IMR-90 (cell line): ENCODE measurements at regions not wholly inside any gene's neighbourhood (a gene's known extent, or its start where the extent isn't known, plus 50 kb on each side); places are given as distances from the start of the nearest gene placed in this dataset.

Source experiments
- ATAC-seq: fragments of 200-7000 bp; cut with Tn5 transposase; 2 replicates; pipeline ENCODE4 v1.9.1; 2020; ENCODE audit warnings: low read depth, mild to moderate bottlenecking, moderate library complexity
- BruUV-seq: library from RNA; stranded (reverse); fragments of 400-500 nt; replicated peaks from 2 replicates; lab custom pipeline; 2021; lab: Mats Ljungman, UMichigan
- CTCF ChIA-PET: fragments of 300-600 bp; formaldehyde crosslinking; extraction: SDS; loops from one replicate; lab custom pipeline; 2021; ENCODE audit warnings: antibody characterized with exemption; lab: Yijun Ruan, JAX
- POLR2A ChIA-PET: fragments of 300-600 bp; sonication (Branson Sonifier 250); formaldehyde crosslinking; loops from one replicate; lab custom pipeline; 2022; ENCODE audit warnings: antibody characterized with exemption; ENCODE audit not compliant: unreplicated experiment; lab: Charles Lee
- DNase-seq: peaks from one replicate; pipeline ENCODE4 v3.0.0; 2013
- H2AFZ ChIP-seq: replicated peaks from 2 replicates; pipeline ENCODE3; 2013; ENCODE audit warnings: low read length, mild to moderate bottlenecking; ENCODE audit not compliant: poor library complexity
- H2AK5ac ChIP-seq: 2 replicates; pipeline ENCODE4 v1.6.1; 2013; ENCODE audit warnings: low read depth, low read length, inconsistent platforms
- H2AK9ac ChIP-seq: replicated peaks from 2 replicates; pipeline ENCODE3; 2013; ENCODE audit warnings: mild to moderate bottlenecking, low read depth, low read length, moderate library complexity; ENCODE audit not compliant: poor library complexity
- H2BK120ac ChIP-seq: 2 replicates; pipeline ENCODE4 v1.6.1; 2013; ENCODE audit warnings: low read depth, low read length, inconsistent platforms
- H2BK15ac ChIP-seq: 3 replicates; pipeline ENCODE4 v1.6.1; 2013; ENCODE audit warnings: low read depth, low read length, inconsistent platforms
- H2BK20ac ChIP-seq: 2 replicates; pipeline ENCODE4 v1.6.1; 2013; ENCODE audit warnings: low read depth, mild to moderate bottlenecking, inconsistent platforms, low read length, moderate library complexity
- H2BK5ac ChIP-seq: 2 replicates; pipeline ENCODE4 v1.6.1; 2013; ENCODE audit warnings: mild to moderate bottlenecking, low read depth, low read length, inconsistent platforms; ENCODE audit not compliant: poor library complexity, severe bottlenecking
- H3K14ac ChIP-seq: replicated peaks from 2 replicates; pipeline ENCODE4 v1.6.1; 2013; ENCODE audit warnings: low read depth, low read length, inconsistent platforms
- H3K18ac ChIP-seq: 2 replicates; pipeline ENCODE4 v1.6.1; 2013; ENCODE audit warnings: low read depth, low read length, control low read depth
- H3K23ac ChIP-seq: 2 replicates; pipeline ENCODE4 v1.6.1; 2013; ENCODE audit warnings: low read depth, low read length, inconsistent platforms
- H3K27ac ChIP-seq: 2 replicates; pipeline ENCODE4 v1.5.1; 2013; ENCODE audit warnings: mild to moderate bottlenecking, control low read depth, low read length; ENCODE audit not compliant: insufficient read depth
- H3K27me3 ChIP-seq: 2 replicates; pipeline ENCODE4 v1.6.1; 2013; ENCODE audit warnings: low read length; ENCODE audit not compliant: control insufficient read depth, insufficient read depth
- H3K36me3 ChIP-seq: 2 replicates; pipeline ENCODE4 v1.6.1; 2013; ENCODE audit warnings: low read length, mixed read lengths; ENCODE audit not compliant: control insufficient read depth, insufficient read depth
- H3K4ac ChIP-seq: 2 replicates; pipeline ENCODE4 v1.6.1; 2013; ENCODE audit warnings: low read depth, low read length, inconsistent platforms
- H3K4me1 ChIP-seq: 2 replicates; pipeline ENCODE4 v1.6.1; 2013; ENCODE audit warnings: low read length, mixed read lengths; ENCODE audit not compliant: control insufficient read depth, insufficient read depth
- H3K4me2 ChIP-seq: 2 replicates; pipeline ENCODE4 v1.6.1; 2013; ENCODE audit warnings: low read depth, mild to moderate bottlenecking, control low read depth, low read length, moderate library complexity
- H3K4me3 ChIP-seq: 2 replicates; pipeline ENCODE4 v1.5.1; 2013; ENCODE audit warnings: low read depth, mild to moderate bottlenecking, control low read depth, low read length, moderate library complexity; ENCODE audit not compliant: insufficient read depth
- H3K56ac ChIP-seq: 2 replicates; pipeline ENCODE4 v1.6.1; 2013; ENCODE audit warnings: low read length, inconsistent platforms; ENCODE audit not compliant: insufficient read depth; ENCODE audit errors: extremely low read depth
- H3K79me1 ChIP-seq, 2 experiments: 2 replicates each; pipeline ENCODE4 v1.6.1; 2013; ENCODE audit warnings: low read length in 2 of 2, inconsistent platforms in 1 of 2, low read depth in 1 of 2
- H3K9ac ChIP-seq: 2 replicates; pipeline ENCODE4 v1.6.1; 2013; ENCODE audit warnings: low read depth, low read length, control low read depth
- H3K9me1 ChIP-seq: 2 replicates; pipeline ENCODE4 v1.6.1; 2013; ENCODE audit warnings: low read length, inconsistent platforms; ENCODE audit not compliant: insufficient read depth
- H3K9me3 ChIP-seq: 2 replicates; pipeline ENCODE4 v1.6.1; 2013; ENCODE audit warnings: low read length; ENCODE audit not compliant: control insufficient read depth, insufficient read depth
- H4K20me1 ChIP-seq: 2 replicates; pipeline ENCODE4 v1.6.1; 2013; ENCODE audit warnings: low read length, inconsistent platforms; ENCODE audit not compliant: insufficient read depth
- H4K5ac ChIP-seq: 2 replicates; pipeline ENCODE4 v1.6.1; 2013; ENCODE audit warnings: mild to moderate bottlenecking, low read depth, low read length, control low read depth
- H4K8ac ChIP-seq, 2 experiments: 2 replicates each; pipeline ENCODE4 v1.6.1; 2013; ENCODE audit warnings: low read depth in 2 of 2, low read length in 2 of 2, control low read depth in 1 of 2, inconsistent platforms in 1 of 2
- H4K91ac ChIP-seq: 2 replicates; pipeline ENCODE4 v1.6.1; 2013; ENCODE audit warnings: low read depth, low read length, inconsistent platforms; ENCODE audit not compliant: insufficient read depth
- BHLHE40 ChIP-seq: fragments of 150-350 bp; IDR thresholded peaks from 2 replicates; pipeline ENCODE4 v1.6.1; 2016; ENCODE audit warnings: mild to moderate bottlenecking, low read depth, low read length
- MXI1 ChIP-seq: IDR thresholded peaks from 2 replicates; pipeline ENCODE4 v1.6.1; 2012; ENCODE audit warnings: low read depth, mild to moderate bottlenecking, low read length, moderate library complexity, borderline replicate concordance
- RCOR1 ChIP-seq: IDR thresholded peaks from 2 replicates; pipeline ENCODE4 v1.6.1; 2012; ENCODE audit warnings: mild to moderate bottlenecking, low read length, improper control_type of control experiment; ENCODE audit not compliant: insufficient replicate concordance
- WGBS, 2 experiments: methylation state at CpG; one replicate each; pipeline versions ENCODE4 v1.1.5 to v1.1.7; 2013; ENCODE audit warnings: missing lambda C conversion rate in 2 of 2; ENCODE audit not compliant: insufficient read length in 1 of 2; ENCODE audit errors: extremely low coverage in 2 of 2; 5-methylcytosine and 5-hydroxymethylcytosine counted together
- dilution Hi-C: fragments of 300-500 bp; cut with HindIII; formaldehyde crosslinking; loops from one replicate; pipeline ENCODE4 v1.14.3; 2018; ENCODE audit warnings: low sequenced_read_pairs; ENCODE audit not compliant: unreplicated experiment
- in situ Hi-C: fragments of 300-500 bp; cut with MboI; formaldehyde crosslinking; loops from 3 replicates; pipeline ENCODE4 v1.14.3; 2019; ENCODE audit warnings: low sequenced_read_pairs, inconsistent platforms, mixed read lengths
- intact Hi-C: fragments of 100-400 bp; cut with micrococcal nuclease; formaldehyde crosslinking; loops from 2 replicates; pipeline ENCODE4 v1.10.0; 2022

GRCh38 chr12:38392554-38393144 lies 76.1 kb downstream of the ALG10B start:
- dilution Hi-C loops (no loop called here), intact Hi-C loops (no loop called here), in situ Hi-C loops (no loop called here)
- H2AK9ac ChIP-seq: no peak overlapping the region
- H2AFZ ChIP-seq: no peak overlapping the region
- WGBS, 2 experiments: no CpG with 5 or more reads among the region's 5 CpGs
- H3K4ac ChIP-seq: no peak overlapping the region
- no peaks in the 10 kb centered on the region for H3K27me3 ChIP-seq
- H3K4me1 ChIP-seq: no peaks in the 10 kb centered on the region
- no peaks in the 10 kb centered on the region for H3K79me1 ChIP-seq
- no peak overlapping the region for H2BK120ac ChIP-seq
- no peak overlapping the region for H2BK20ac ChIP-seq
- H4K5ac ChIP-seq: no peak overlapping the region
- H3K9ac ChIP-seq: no peak overlapping the region
- POLR2A ChIA-PET: no interaction called here
- TF ChIP-seq RCOR1: no peak
- no peak for TF ChIP-seq BHLHE40
- TF ChIP-seq MXI1: no peak
- H3K36me3 ChIP-seq: no peaks in the 10 kb centered on the region
- no peaks in the 10 kb centered on the region for H3K9me3 ChIP-seq
- H3K4me2 ChIP-seq: no peak overlapping the region
- ATAC-seq: no peak
- no peaks in the 10 kb centered on the region for H4K20me1 ChIP-seq
- H3K18ac ChIP-seq: no peak overlapping the region
- H2AK5ac ChIP-seq: no peak overlapping the region
- H3K4me3 ChIP-seq: no peak overlapping the region
- no peak overlapping the region for H4K91ac ChIP-seq
- no peak overlapping the region for H2BK5ac ChIP-seq
- H2BK15ac ChIP-seq: no peak overlapping the region
- H3K9me1 ChIP-seq: no peaks in the 10 kb centered on the region
- no peak overlapping the region for H4K8ac ChIP-seq
- no peak for DNase-seq
- CTCF ChIA-PET: no interaction called here
- H3K56ac ChIP-seq: no peak overlapping the region
- BruUV-seq: no TSS peak
- no peak overlapping the region for H3K14ac ChIP-seq
- no peak overlapping the region for H3K23ac ChIP-seq
- no peak overlapping the region for H3K27ac ChIP-seq
